H1 (cell line): ENCODE measurements at regions not wholly inside any gene's neighbourhood (a gene's known extent, or its start where the extent isn't known, plus 50 kb on each side); places are given as distances from the start of the nearest gene placed in this dataset.

ENCODE experiments used
- CTCF ChIA-PET: fragments of 300-600 bp; sonication (Branson Sonifier 250); formaldehyde crosslinking; loops from one replicate; lab custom pipeline; 2021; ENCODE audit not compliant: partially characterized antibody; lab: Charles Lee
- POLR2A ChIA-PET: fragments of 300-600 bp; sonication (Branson Sonifier 250); formaldehyde crosslinking; loops from one replicate; lab custom pipeline; 2021; ENCODE audit warnings: inconsistent platforms; ENCODE audit not compliant: partially characterized antibody; lab: Charles Lee
- DNase-seq, 2 experiments: peaks; one replicate each; pipeline versions ENCODE4 v3.0.0 to v3.0.0-alpha.2; 2010 to 2022; ENCODE audit warnings: low spot score in 2 of 2, low read depth in 1 of 2, mixed read lengths in 1 of 2
- FAIRE-seq: peaks from 2 replicates; lab custom pipeline; 2011; peaks lifted over from hg19 to GRCh38; lab: Jason Lieb, UNC
- H2AFZ ChIP-seq: 2 replicates; pipeline ENCODE4 v1.8.1; 2012; ENCODE audit warnings: low read length, inconsistent platforms
- H2AK5ac ChIP-seq: 2 replicates; pipeline ENCODE4 v1.6.1; 2013; ENCODE audit warnings: low read depth, low read length
- H2BK120ac ChIP-seq: replicated peaks from 2 replicates; pipeline ENCODE3; 2013; ENCODE audit warnings: low read depth, low read length, inconsistent platforms
- H2BK12ac ChIP-seq: 2 replicates; pipeline ENCODE4 v1.6.1; 2013; ENCODE audit warnings: low read depth, low read length
- H2BK15ac ChIP-seq: 2 replicates; pipeline ENCODE4 v1.6.1; 2013; ENCODE audit warnings: low read length
- H2BK20ac ChIP-seq: 2 replicates; pipeline ENCODE4 v1.6.1; 2013; ENCODE audit warnings: low read length
- H2BK5ac ChIP-seq: 2 replicates; pipeline ENCODE4 v1.6.1; 2013; ENCODE audit warnings: low read depth, low read length
- H3K14ac ChIP-seq: 2 replicates; pipeline ENCODE4 v1.6.1; 2013; ENCODE audit warnings: inconsistent platforms; ENCODE audit not compliant: insufficient read length
- H3K18ac ChIP-seq: 2 replicates; pipeline ENCODE4 v1.6.1; 2013; ENCODE audit warnings: low read length; ENCODE audit errors: extremely low read depth
- H3K23ac ChIP-seq: 2 replicates; pipeline ENCODE4 v1.6.1; 2013; ENCODE audit warnings: inconsistent platforms; ENCODE audit not compliant: insufficient read length
- H3K23me2 ChIP-seq: 2 replicates; pipeline ENCODE4 v1.6.1; 2013; ENCODE audit warnings: low read depth, low read length
- H3K27ac ChIP-seq: 2 replicates; pipeline ENCODE4 v1.6.1; 2011; ENCODE audit warnings: low read depth, low read length, inconsistent platforms
- H3K27me3 ChIP-seq, 4 experiments: replicated peaks in 1 of 4; 1 replicate in 1 of 4; 2 replicates in 3 of 4; pipeline versions ENCODE4 v1.6.1 to v1.8.1; 2011 to 2013; ENCODE audit warnings: low read length in 3 of 4, mild to moderate bottlenecking in 3 of 4, inconsistent platforms in 2 of 4, mixed read lengths in 2 of 4, moderate library complexity in 1 of 4; ENCODE audit not compliant: control insufficient read depth in 3 of 4, insufficient read depth in 3 of 4; ENCODE audit errors: extremely low read depth in 1 of 4
- H3K36me3 ChIP-seq, 4 experiments: 2 replicates each; pipeline versions ENCODE4 v1.6.1 to v1.8.1; 2011 to 2013; ENCODE audit warnings: mild to moderate bottlenecking in 4 of 4, low read length in 3 of 4, moderate library complexity in 2 of 4, control low read depth in 1 of 4, inconsistent platforms in 1 of 4; ENCODE audit not compliant: insufficient read depth in 4 of 4, control insufficient read depth in 2 of 4
- H3K4ac ChIP-seq: replicated peaks from 2 replicates; pipeline ENCODE3; 2013; ENCODE audit warnings: low read length, low read depth, mixed read lengths, inconsistent platforms; ENCODE audit not compliant: insufficient read length
- H3K4me1 ChIP-seq, 4 experiments: replicated peaks in 1 of 4; 1 replicate in 1 of 4; 2 replicates in 3 of 4; pipeline versions ENCODE4 v1.6.1 to v1.8.1; 2011 to 2013; ENCODE audit warnings: low read length in 3 of 4, inconsistent platforms in 2 of 4, mixed read lengths in 1 of 4; ENCODE audit not compliant: insufficient read depth in 4 of 4, control insufficient read depth in 3 of 4
- H3K4me2 ChIP-seq, 2 experiments: 2 replicates each; pipeline versions ENCODE4 v1.6.1 to v1.8.1; 2011 to 2013; ENCODE audit warnings: low read depth in 2 of 2, low read length in 2 of 2, control low read depth in 1 of 2, inconsistent platforms in 1 of 2, mild to moderate bottlenecking in 1 of 2; ENCODE audit not compliant: insufficient read depth in 1 of 2
- H3K4me3 ChIP-seq, 4 experiments: fragments of 200-600, 300-600 bp in 1 of 4; sonication (generic), shearing (Covaris generic), sonication (Bioruptor Twin) in 1 of 4; 2 replicates each; pipeline versions ENCODE4 v1.5.1 to v1.8.1; 2011 to 2016; ENCODE audit warnings: low read length in 4 of 4, low read depth in 3 of 4, control low read depth in 2 of 4, inconsistent platforms in 2 of 4, mild to moderate bottlenecking in 2 of 4, mixed read lengths in 1 of 4, moderate library complexity in 1 of 4; ENCODE audit not compliant: insufficient read depth in 2 of 4; ENCODE audit errors: extremely low read depth in 1 of 4
- H3K56ac ChIP-seq: replicated peaks from 2 replicates; pipeline ENCODE3; 2013; ENCODE audit warnings: low read depth, mild to moderate bottlenecking, mixed read lengths, low read length, inconsistent platforms; ENCODE audit not compliant: insufficient read length
- H3K79me1 ChIP-seq: 2 replicates; pipeline ENCODE4 v1.6.1; 2013; ENCODE audit warnings: low read depth, low read length, control low read depth
- H3K79me2 ChIP-seq, 2 experiments: 2 replicates each; pipeline versions ENCODE4 v1.6.1 to v1.8.1; 2012 to 2013; ENCODE audit warnings: low read length in 2 of 2, mild to moderate bottlenecking in 2 of 2, inconsistent platforms in 1 of 2; ENCODE audit not compliant: insufficient read depth in 2 of 2, control insufficient read depth in 1 of 2
- H3K9ac ChIP-seq, 4 experiments: replicated peaks in 1 of 4; 1 replicate in 1 of 4; 2 replicates in 3 of 4; pipeline versions ENCODE4 v1.6.1 to v1.8.1; 2011 to 2013; ENCODE audit warnings: low read depth in 3 of 4, low read length in 3 of 4, control low read depth in 2 of 4, mild to moderate bottlenecking in 2 of 4, moderate library complexity in 2 of 4, inconsistent platforms in 1 of 4; ENCODE audit errors: extremely low read depth in 1 of 4
- H3K9me3 ChIP-seq, 2 experiments: 2 replicates each; pipeline versions ENCODE4 v1.6.1 to v1.8.1; 2012 to 2013; ENCODE audit warnings: mild to moderate bottlenecking in 2 of 2, moderate library complexity in 2 of 2, control low read depth in 1 of 2, inconsistent platforms in 1 of 2, low read depth in 1 of 2, low read length in 1 of 2, mixed read lengths in 1 of 2; ENCODE audit not compliant: insufficient read depth in 2 of 2
- H4K20me1 ChIP-seq, 2 experiments: replicated peaks in 1 of 2; 2 replicates each; pipeline versions ENCODE3 to v1.8.1; 2011 to 2013; ENCODE audit warnings: inconsistent platforms in 2 of 2, low read length in 2 of 2, mild to moderate bottlenecking in 1 of 2; ENCODE audit not compliant: insufficient read depth in 2 of 2, control insufficient read depth in 1 of 2
- H4K5ac ChIP-seq: 2 replicates; pipeline ENCODE4 v1.6.1; 2013; ENCODE audit warnings: low read length, low read depth, mixed read lengths, inconsistent platforms; ENCODE audit not compliant: insufficient read length
- H4K8ac ChIP-seq: 2 replicates; pipeline ENCODE4 v1.8.0; 2013; ENCODE audit warnings: mild to moderate bottlenecking, moderate library complexity, low read length, inconsistent platforms; ENCODE audit not compliant: insufficient read depth; ENCODE audit errors: extremely low read depth
- H4K91ac ChIP-seq: replicated peaks from 2 replicates; pipeline ENCODE3; 2013; ENCODE audit warnings: low read length, mixed read lengths, inconsistent platforms; ENCODE audit not compliant: insufficient read length
- ASH2L ChIP-seq: fragments of 200-600, 300-600 bp; sonication (generic); IDR thresholded peaks from one replicate; pipeline ENCODE4 v1.7.1; 2017; ENCODE audit warnings: low read length
- CEBPB ChIP-seq: IDR thresholded peaks from 2 replicates; pipeline ENCODE4 v1.6.1; 2012; ENCODE audit warnings: low read depth, low read length
- CHD2 ChIP-seq: IDR thresholded peaks from 2 replicates; pipeline ENCODE4 v1.6.1; 2012; ENCODE audit warnings: low read length, improper control_type of control experiment
- EGR1 ChIP-seq: IDR thresholded peaks from 2 replicates; pipeline ENCODE4 v1.6.1; 2011; ENCODE audit warnings: low read depth, low read length, borderline replicate concordance
- GTF2F1 ChIP-seq: IDR thresholded peaks from 2 replicates; pipeline ENCODE4 v1.6.1; 2012; ENCODE audit warnings: low read depth, low read length, improper control_type of control experiment, borderline replicate concordance
- HDAC2 ChIP-seq, 2 experiments: fragments of 300-600 bp in 1 of 2; sonication (generic) in 1 of 2; IDR thresholded peaks; 2 replicates each; pipeline ENCODE4 v1.6.1; 2011 to 2012; ENCODE audit warnings: low read depth in 2 of 2, low read length in 2 of 2, mild to moderate bottlenecking in 2 of 2, moderate library complexity in 2 of 2, borderline replicate concordance in 1 of 2, inconsistent platforms in 1 of 2
- KDM4A ChIP-seq: IDR thresholded peaks from one replicate; pipeline ENCODE4 v1.7.1; 2012; ENCODE audit warnings: low read depth, mild to moderate bottlenecking, moderate library complexity, low read length, inconsistent platforms; ENCODE audit not compliant: severe bottlenecking
- MAFK ChIP-seq: IDR thresholded peaks from 2 replicates; pipeline ENCODE4 v1.6.1; 2012; ENCODE audit warnings: low read depth, mild to moderate bottlenecking, improper control_type of control experiment, low read length
- NANOG ChIP-seq: IDR thresholded peaks from 2 replicates; pipeline ENCODE4 v1.6.1; 2011; ENCODE audit warnings: low read length, low read depth, mild to moderate bottlenecking, inconsistent platforms; ENCODE audit not compliant: insufficient read depth, poor library complexity, severe bottlenecking
- POU5F1 ChIP-seq: IDR thresholded peaks from 2 replicates; pipeline ENCODE4 v1.6.1; 2011; ENCODE audit warnings: low read depth, mild to moderate bottlenecking, low read length, moderate library complexity
- RNF2 ChIP-seq: fragments of 200-900, 300-1000 bp; sonication (generic); IDR thresholded peaks from 2 replicates; pipeline ENCODE4 v1.7.1; 2016; ENCODE audit warnings: borderline replicate concordance, low read depth, mild to moderate bottlenecking, antibody characterized with exemption, low read length; ENCODE audit not compliant: poor library complexity, severe bottlenecking; ENCODE audit errors: missing control alignments
- SAP30 ChIP-seq: fragments of 300-600 bp; sonication (generic); IDR thresholded peaks from 2 replicates; pipeline ENCODE4 v1.7.1; 2012; ENCODE audit warnings: low read length, moderate library complexity, mild to moderate bottlenecking, inconsistent platforms; ENCODE audit not compliant: insufficient read depth, insufficient replicate concordance
- SIRT6 ChIP-seq: IDR thresholded peaks from one replicate; pipeline ENCODE4 v1.7.1; 2012; ENCODE audit warnings: low read length, inconsistent platforms
- TAF1 ChIP-seq: IDR thresholded peaks from 2 replicates; pipeline ENCODE4 v1.6.1; 2011; ENCODE audit warnings: mild to moderate bottlenecking, low read depth, low read length
- TCF12 ChIP-seq: IDR thresholded peaks from 2 replicates; pipeline ENCODE4 v1.6.1; 2011; ENCODE audit warnings: low read depth, mild to moderate bottlenecking, low read length
- YY1 ChIP-seq: IDR thresholded peaks from 2 replicates; pipeline ENCODE4 v1.6.1; 2011; ENCODE audit warnings: low read depth, mild to moderate bottlenecking, low read length
- WGBS, 2 experiments: shearing (Covaris generic) in 1 of 2; methylation state at CpG; one replicate each; pipeline versions ENCODE4 v1.1.6 to v1.1.7; 2013 to 2015; ENCODE audit warnings: low lambda C conversion rate in 2 of 2, mixed read lengths in 2 of 2, inconsistent platforms in 1 of 2, low coverage in 1 of 2, missing lambda C conversion rate in 1 of 2; ENCODE audit not compliant: insufficient replicate concordance in 2 of 2, insufficient coverage in 1 of 2, insufficient read length in 1 of 2; ENCODE audit errors: extremely low coverage in 1 of 2, missing lambda C conversion rate in 1 of 2; 5-methylcytosine and 5-hydroxymethylcytosine counted together

GRCh38 chr9:87786423-87786822 is 60.5 kb downstream of the CTSL start:
- Histone ChIP-seq H4K91ac (no peak overlapping the region), H4K20me1 (no peaks in the 10 kb centered on the region), H3K23me2 (no peaks in the 10 kb centered on the region), H4K5ac (no peak overlapping the region), H3K4me1 (no peaks in the 10 kb centered on the region), H4K8ac (no peak overlapping the region), H3K4ac (no peak overlapping the region), H3K79me1 (no peaks in the 10 kb centered on the region), H3K27me3 (no peaks in the 10 kb centered on the region), H2AK5ac (no peak overlapping the region), H3K9me3 (no peaks in the 10 kb centered on the region), H3K79me2 (no peaks in the 10 kb centered on the region), H3K4me3 (no peak overlapping the region), H3K56ac (no peak overlapping the region), H2AFZ (no peak overlapping the region), H3K36me3 (no peaks in the 10 kb centered on the region), H2BK15ac (no peak overlapping the region), H3K9ac (no peak overlapping the region), H3K18ac (no peak overlapping the region), H3K27ac (no peak overlapping the region), H3K4me2 (no peak overlapping the region), H3K23ac (no peak overlapping the region), H2BK120ac (no peak overlapping the region), H2BK20ac (no peak overlapping the region), H2BK5ac (no peak overlapping the region), H3K14ac (no peak overlapping the region), H2BK12ac (no peak overlapping the region)
- 90% methylated on average over 2 of the region's 2 CpGs; no CpG with 5 or more reads in 1 of the 2 experiments for WGBS, 2 experiments
- DNase-seq (no peak), FAIRE-seq (no peak)
- ChIA-PET POLR2A (no interaction called here), CTCF (interaction anchor here (1.3 kb wide), 1 partner anchor 102 kb away, joined by 4 read pairs; no protein-coding TSS in a partner anchor)
- TF ChIP-seq HDAC2 (IDR thresholded peaks at IDR 0.05; ENCODE audit: borderline replicate concordance in 1 of 2, low read depth in 2 of 2, low read length in 2 of 2) (no peak), GTF2F1 (no peak), MAFK (no peak), RNF2 (no peak), YY1 (no peak), CHD2 (no peak), TAF1 (no peak), NANOG (no peak), SAP30 (no peak), TCF12 (no peak), CEBPB (no peak), KDM4A (no peak), ASH2L (no peak), POU5F1 (no peak), EGR1 (no peak), SIRT6 (no peak)
